Chondrocyte (in vitro differentiated cells): ENCODE measurements at regions not wholly inside any gene's neighbourhood (a gene's known extent, or its start where the extent isn't known, plus 50 kb on each side); places are given as distances from the start of the nearest gene placed in this dataset.

Experiments
- DNase-seq: peaks from one replicate; pipeline ENCODE4 v3.0.0; 2021; ENCODE audit warnings: mixed read lengths, low spot score
- H3K27ac Mint-ChIP-seq: one replicate; pipeline ENCODE4 v1.8.0; 2021; ENCODE audit warnings: mild to moderate bottlenecking, moderate library complexity, mixed read lengths; ENCODE audit not compliant: unreplicated experiment
- H3K27me3 Mint-ChIP-seq: 2 replicates; pipeline ENCODE4 v1.8.0; 2021; ENCODE audit warnings: low read depth, mixed read lengths
- H3K36me3 Mint-ChIP-seq: 2 replicates; pipeline ENCODE4 v1.8.0; 2021; ENCODE audit warnings: low read depth, mixed read lengths
- H3K4me1 Mint-ChIP-seq: 2 replicates; pipeline ENCODE4 v1.8.0; 2021; ENCODE audit warnings: low read depth, mild to moderate bottlenecking, mixed read lengths
- H3K4me3 Mint-ChIP-seq: one replicate; pipeline ENCODE4 v1.8.0; 2021; ENCODE audit warnings: mild to moderate bottlenecking, moderate library complexity, mixed read lengths; ENCODE audit not compliant: unreplicated experiment
- H3K9me3 Mint-ChIP-seq: 2 replicates; pipeline ENCODE4 v1.8.0; 2021; ENCODE audit warnings: low read depth, mixed read lengths
- TF ChIP-seq, protein P1 (sequence below): fragments of 200-600 bp; sonication (generic); IDR thresholded peaks from 2 replicates; pipeline ENCODE4 v1.5.0; 2021; ENCODE audit warnings: antibody characterized with exemption, mild to moderate bottlenecking, moderate library complexity

DNA sequence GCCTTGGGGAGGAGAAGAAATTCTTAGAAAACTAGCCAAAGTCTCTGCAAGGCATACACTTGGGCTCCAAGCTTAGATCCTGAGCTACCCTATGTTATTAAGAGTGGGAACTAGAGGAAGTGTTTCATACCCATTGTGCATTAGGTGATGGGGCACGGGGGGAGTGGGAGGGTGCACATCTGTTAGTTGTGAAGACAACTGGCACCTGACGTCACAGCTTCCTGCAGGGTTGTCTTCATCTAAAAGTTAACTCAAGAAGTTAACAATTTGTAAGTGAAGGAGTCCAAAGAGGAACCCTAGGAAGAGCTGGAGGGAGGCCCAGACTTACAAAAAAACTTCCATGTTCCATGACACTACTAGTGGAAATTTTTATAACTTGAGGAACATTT is 158.1 kb downstream of the ADRA2A start:
- TF ChIP-seq, protein P1, sequence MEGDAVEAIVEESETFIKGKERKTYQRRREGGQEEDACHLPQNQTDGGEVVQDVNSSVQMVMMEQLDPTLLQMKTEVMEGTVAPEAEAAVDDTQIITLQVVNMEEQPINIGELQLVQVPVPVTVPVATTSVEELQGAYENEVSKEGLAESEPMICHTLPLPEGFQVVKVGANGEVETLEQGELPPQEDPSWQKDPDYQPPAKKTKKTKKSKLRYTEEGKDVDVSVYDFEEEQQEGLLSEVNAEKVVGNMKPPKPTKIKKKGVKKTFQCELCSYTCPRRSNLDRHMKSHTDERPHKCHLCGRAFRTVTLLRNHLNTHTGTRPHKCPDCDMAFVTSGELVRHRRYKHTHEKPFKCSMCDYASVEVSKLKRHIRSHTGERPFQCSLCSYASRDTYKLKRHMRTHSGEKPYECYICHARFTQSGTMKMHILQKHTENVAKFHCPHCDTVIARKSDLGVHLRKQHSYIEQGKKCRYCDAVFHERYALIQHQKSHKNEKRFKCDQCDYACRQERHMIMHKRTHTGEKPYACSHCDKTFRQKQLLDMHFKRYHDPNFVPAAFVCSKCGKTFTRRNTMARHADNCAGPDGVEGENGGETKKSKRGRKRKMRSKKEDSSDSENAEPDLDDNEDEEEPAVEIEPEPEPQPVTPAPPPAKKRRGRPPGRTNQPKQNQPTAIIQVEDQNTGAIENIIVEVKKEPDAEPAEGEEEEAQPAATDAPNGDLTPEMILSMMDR, result no peak
- DNase-seq, result no peak
- peaks cover 5% of the 10 kb centered on the region for H3K27me3 Mint-ChIP-seq
- no peaks in the 10 kb centered on the region for H3K36me3 Mint-ChIP-seq
- no peak overlapping the region for H3K27ac Mint-ChIP-seq
- H3K4me3 Mint-ChIP-seq, result no peak overlapping the region
- H3K4me1 Mint-ChIP-seq, result no peaks in the 10 kb centered on the region
- no peaks in the 10 kb centered on the region for H3K9me3 Mint-ChIP-seq

DNA sequence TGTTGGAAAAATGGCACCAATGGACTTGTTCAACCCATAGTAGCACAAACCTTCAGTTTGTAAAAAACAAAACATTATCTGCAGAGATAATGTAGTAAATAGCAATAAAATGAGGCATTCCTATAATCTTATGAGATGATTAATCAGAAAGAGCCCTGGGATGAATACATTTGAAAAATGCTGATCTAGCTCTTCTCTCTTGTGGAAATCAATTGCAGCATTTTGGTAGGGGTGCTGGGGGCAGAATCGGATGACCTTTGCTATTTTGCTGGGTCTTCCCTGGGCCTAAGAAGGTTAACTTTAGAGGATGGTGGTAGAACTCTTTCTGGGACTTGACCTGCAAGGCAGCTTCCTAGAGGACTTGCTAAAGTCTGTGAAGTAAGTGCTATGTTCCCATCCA is 163.5 kb downstream of the ADRA2A start:
- TF ChIP-seq, protein P1, result no peak
- Mint-ChIP-seq H3K27me3 (peaks cover 9% of the 10 kb centered on the region), H3K4me3 (no peak overlapping the region), H3K4me1 (no peaks in the 10 kb centered on the region), H3K36me3 (no peaks in the 10 kb centered on the region), H3K27ac (no peak overlapping the region), H3K9me3 (no peaks in the 10 kb centered on the region)
- DNase-seq, result no peak

DNA sequence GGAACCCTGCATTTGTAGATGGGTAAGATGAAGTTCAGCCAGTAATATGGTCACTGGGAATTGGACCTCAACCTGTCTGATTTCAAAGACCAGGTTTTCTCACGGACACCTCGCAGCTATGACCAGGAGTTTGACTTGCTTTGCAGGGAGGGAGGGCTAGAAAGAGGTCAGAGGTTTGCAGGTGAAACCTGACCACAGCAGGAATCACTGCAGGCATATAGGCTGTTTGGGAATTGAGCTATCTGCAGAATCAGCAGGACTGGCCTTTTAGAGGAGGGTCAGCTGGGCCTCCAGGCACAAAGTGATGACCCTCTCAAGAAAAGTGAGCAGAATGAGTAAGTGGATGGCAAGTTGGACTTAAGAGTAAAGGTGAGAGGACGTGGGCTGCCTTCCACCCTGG is 166.3 kb downstream of the ADRA2A start:
- Mint-ChIP-seq H3K27ac (no peak overlapping the region), H3K36me3 (no peaks in the 10 kb centered on the region), H3K27me3 (peaks cover 22% of the 10 kb centered on the region), H3K4me3 (no peak overlapping the region), H3K9me3 (no peaks in the 10 kb centered on the region), H3K4me1 (no peaks in the 10 kb centered on the region)
- DNase-seq, result no peak
- TF ChIP-seq, protein P1, result no peak

DNA sequence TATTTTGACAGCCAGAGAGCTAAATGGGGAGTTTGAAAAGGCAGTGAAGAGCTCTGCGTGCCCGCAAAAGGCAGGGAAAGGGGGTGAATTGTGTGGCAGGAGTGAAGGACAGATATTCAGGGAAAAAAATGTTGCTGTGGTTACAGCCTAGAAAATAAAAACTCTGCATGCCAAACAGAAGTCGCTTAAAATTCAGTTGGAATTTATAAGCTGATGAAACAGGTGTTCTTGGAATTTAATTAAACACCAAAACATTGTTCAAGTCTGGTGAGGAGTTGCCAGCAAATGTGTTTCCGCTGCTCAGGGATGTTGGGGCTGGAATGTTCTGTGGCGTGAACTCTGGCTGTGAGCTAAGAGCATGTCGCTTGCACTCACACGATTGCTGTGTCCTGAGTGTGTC is 169.3 kb downstream of the ADRA2A start:
- H3K36me3 Mint-ChIP-seq, result no peaks in the 10 kb centered on the region
- peaks cover 5% of the 10 kb centered on the region for H3K9me3 Mint-ChIP-seq
- H3K4me1 Mint-ChIP-seq, result no peaks in the 10 kb centered on the region
- H3K4me3 Mint-ChIP-seq, result no peak overlapping the region
- TF ChIP-seq, protein P1, result no peak
- no peak for DNase-seq
- no peak overlapping the region for H3K27ac Mint-ChIP-seq
- H3K27me3 Mint-ChIP-seq, result peaks cover 18% of the 10 kb centered on the region

DNA sequence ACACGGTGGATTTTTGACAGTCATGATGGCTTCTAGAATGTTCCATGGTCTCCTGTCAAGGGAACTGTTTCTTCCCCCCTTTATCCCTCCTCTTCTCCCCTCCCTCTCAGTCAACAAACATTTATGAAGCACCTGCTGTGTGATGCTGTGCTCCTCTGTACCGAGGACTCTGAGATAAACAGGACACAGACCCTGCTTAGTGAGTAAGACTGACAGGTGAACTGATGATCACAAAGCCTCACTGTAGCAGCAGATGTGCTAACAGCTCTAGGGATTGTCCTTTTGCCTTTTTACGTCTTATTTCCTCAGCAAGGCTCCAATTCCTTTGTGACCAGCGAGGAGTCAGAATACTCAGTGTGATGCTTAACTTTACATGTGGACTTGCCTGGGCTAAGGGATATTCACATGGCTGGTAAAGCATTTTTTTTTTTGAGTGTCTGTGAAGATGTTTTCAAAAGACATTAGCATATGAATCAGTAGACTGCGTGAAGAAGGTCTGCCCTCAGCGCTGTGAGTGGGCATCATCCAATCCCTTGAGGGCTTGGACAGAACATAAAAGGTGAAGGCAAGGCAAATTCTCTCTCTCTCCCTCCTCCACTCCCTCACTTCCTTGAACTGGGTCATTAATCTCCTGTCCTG is 170.1 kb downstream of the ADRA2A start:
- Mint-ChIP-seq H3K27me3 (peaks cover 18% of the 10 kb centered on the region), H3K27ac (no peak overlapping the region), H3K4me1 (no peaks in the 10 kb centered on the region), H3K4me3 (no peak overlapping the region), H3K36me3 (no peaks in the 10 kb centered on the region), H3K9me3 (peaks cover 8% of the 10 kb centered on the region)
- TF ChIP-seq, protein P1, result no peak
- DNase-seq, result no peak
